DOHH2 (cell line): ENCODE measurements at regions not wholly inside any gene's neighbourhood (a gene's known extent, or its start where the extent isn't known, plus 50 kb on each side); places are given as distances from the start of the nearest gene placed in this dataset.
"Not testable (repeated sequence)": the region's sequence is repeated elsewhere in the genome, so short reads cannot be mapped to it uniquely, and the experiment has no call there.

Source experiments
- H3F3A ChIP-seq: fragments of 200-600 bp; sonication (generic), shearing (Covaris generic); 2 replicates; pipeline ENCODE4 v1.6.0; 2016; ENCODE audit warnings: antibody characterized with exemption, mild to moderate bottlenecking; ENCODE audit not compliant: control insufficient read depth, insufficient read depth
- H3K27ac ChIP-seq: fragments of 200-600 bp; sonication (generic); 2 replicates; pipeline ENCODE4 v1.5.1; 2014; ENCODE audit warnings: low read depth, mild to moderate bottlenecking, low read length, moderate library complexity
- H3K27me3 ChIP-seq: fragments of 200-600 bp; sonication (generic); 2 replicates; pipeline ENCODE4 v1.6.1; 2014; ENCODE audit warnings: mild to moderate bottlenecking, low read length, mixed read lengths; ENCODE audit not compliant: control insufficient read depth
- H3K36me3 ChIP-seq: fragments of 200-600 bp; sonication (generic); 2 replicates; pipeline ENCODE4 v1.6.1; 2014; ENCODE audit warnings: mild to moderate bottlenecking, low read length, moderate library complexity, mixed read lengths; ENCODE audit not compliant: control insufficient read depth
- H3K4me1 ChIP-seq: fragments of 200-600 bp; sonication (generic); 2 replicates; pipeline ENCODE4 v1.6.1; 2014; ENCODE audit warnings: mild to moderate bottlenecking, low read length, mixed read lengths; ENCODE audit not compliant: control insufficient read depth
- H3K4me2 ChIP-seq: fragments of 200-600 bp; sonication (generic); 2 replicates; pipeline ENCODE4 v1.6.0; 2014; ENCODE audit warnings: mild to moderate bottlenecking, low read length, moderate library complexity
- H3K4me3 ChIP-seq: fragments of 200-600 bp; sonication (generic); 2 replicates; pipeline ENCODE4 v1.5.1; 2014; ENCODE audit warnings: mild to moderate bottlenecking, low read length, mixed read lengths
- H3K79me2 ChIP-seq: fragments of 200-600 bp; sonication (generic); 2 replicates; pipeline ENCODE4 v1.6.1; 2014; ENCODE audit warnings: mild to moderate bottlenecking, low read length, mixed read lengths; ENCODE audit not compliant: control insufficient read depth
- H3K9me2 ChIP-seq: fragments of 200-600 bp; sonication (generic); replicated peaks from 2 replicates; pipeline ENCODE4 v1.6.1; 2014; ENCODE audit warnings: mild to moderate bottlenecking, low read length, mixed read lengths; ENCODE audit not compliant: control insufficient read depth
- H3K9me3 ChIP-seq: fragments of 200-600 bp; sonication (generic); 2 replicates; pipeline ENCODE4 v1.6.1; 2014; ENCODE audit warnings: antibody characterized with exemption, low read length, mixed read lengths; ENCODE audit not compliant: control insufficient read depth, insufficient read depth
- H4K20me1 ChIP-seq: fragments of 200-600 bp; sonication (generic); 2 replicates; pipeline ENCODE4 v1.6.0; 2014; ENCODE audit warnings: low read depth, mild to moderate bottlenecking, antibody characterized with exemption, low read length, moderate library complexity; ENCODE audit not compliant: control insufficient read depth, insufficient read depth
- EZH2phosphoT487 ChIP-seq: fragments of 200-600 bp; sonication (generic); IDR thresholded peaks from 2 replicates; pipeline ENCODE4 v1.6.1; 2017; ENCODE audit warnings: borderline replicate concordance, mild to moderate bottlenecking, antibody characterized with exemption, low read length, moderate library complexity, mixed read lengths
- TF ChIP-seq, protein P1 (sequence below): fragments of 200-600 bp; sonication (generic); IDR thresholded peaks from one replicate; pipeline ENCODE4 v1.5.1; 2014; ENCODE audit warnings: antibody characterized with exemption, mild to moderate bottlenecking, low read depth, low read length; ENCODE audit not compliant: poor library complexity, severe bottlenecking

DNA sequence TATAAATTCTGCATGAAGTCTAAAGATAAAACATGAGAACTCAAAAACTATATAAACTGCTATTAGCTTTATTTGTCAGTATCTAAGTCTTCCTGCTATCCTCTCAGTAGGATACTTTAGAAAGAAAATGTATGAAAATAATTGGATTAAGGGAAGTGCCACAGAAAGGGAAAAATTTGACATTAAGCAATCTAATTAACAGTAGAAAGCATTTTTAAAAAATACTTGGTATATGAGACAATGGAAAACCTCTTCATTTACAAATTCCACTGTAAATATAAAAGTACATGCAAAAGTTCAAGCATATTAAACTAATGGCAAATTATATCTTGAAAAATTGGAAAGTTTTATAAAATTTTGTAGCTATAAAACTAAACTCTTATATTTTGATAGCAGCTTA, 518.6 kb upstream of the NUDT12 start:
- no peak for TF ChIP-seq EZH2phosphoT487
- TF ChIP-seq, protein P1, sequence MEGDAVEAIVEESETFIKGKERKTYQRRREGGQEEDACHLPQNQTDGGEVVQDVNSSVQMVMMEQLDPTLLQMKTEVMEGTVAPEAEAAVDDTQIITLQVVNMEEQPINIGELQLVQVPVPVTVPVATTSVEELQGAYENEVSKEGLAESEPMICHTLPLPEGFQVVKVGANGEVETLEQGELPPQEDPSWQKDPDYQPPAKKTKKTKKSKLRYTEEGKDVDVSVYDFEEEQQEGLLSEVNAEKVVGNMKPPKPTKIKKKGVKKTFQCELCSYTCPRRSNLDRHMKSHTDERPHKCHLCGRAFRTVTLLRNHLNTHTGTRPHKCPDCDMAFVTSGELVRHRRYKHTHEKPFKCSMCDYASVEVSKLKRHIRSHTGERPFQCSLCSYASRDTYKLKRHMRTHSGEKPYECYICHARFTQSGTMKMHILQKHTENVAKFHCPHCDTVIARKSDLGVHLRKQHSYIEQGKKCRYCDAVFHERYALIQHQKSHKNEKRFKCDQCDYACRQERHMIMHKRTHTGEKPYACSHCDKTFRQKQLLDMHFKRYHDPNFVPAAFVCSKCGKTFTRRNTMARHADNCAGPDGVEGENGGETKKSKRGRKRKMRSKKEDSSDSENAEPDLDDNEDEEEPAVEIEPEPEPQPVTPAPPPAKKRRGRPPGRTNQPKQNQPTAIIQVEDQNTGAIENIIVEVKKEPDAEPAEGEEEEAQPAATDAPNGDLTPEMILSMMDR, result no peak
- Histone ChIP-seq H3K27ac (no peak overlapping the region), H3K4me2 (no peak overlapping the region), H3K9me3 (no peaks in the 10 kb centered on the region), H3K36me3 (no peaks in the 10 kb centered on the region), H3K27me3 (no peaks in the 10 kb centered on the region), H3F3A (no peaks in the 10 kb centered on the region), H3K4me1 (no peaks in the 10 kb centered on the region), H4K20me1 (no peaks in the 10 kb centered on the region), H3K79me2 (no peaks in the 10 kb centered on the region), H3K9me2 (no peaks in the 10 kb centered on the region), H3K4me3 (no peak overlapping the region)

DNA sequence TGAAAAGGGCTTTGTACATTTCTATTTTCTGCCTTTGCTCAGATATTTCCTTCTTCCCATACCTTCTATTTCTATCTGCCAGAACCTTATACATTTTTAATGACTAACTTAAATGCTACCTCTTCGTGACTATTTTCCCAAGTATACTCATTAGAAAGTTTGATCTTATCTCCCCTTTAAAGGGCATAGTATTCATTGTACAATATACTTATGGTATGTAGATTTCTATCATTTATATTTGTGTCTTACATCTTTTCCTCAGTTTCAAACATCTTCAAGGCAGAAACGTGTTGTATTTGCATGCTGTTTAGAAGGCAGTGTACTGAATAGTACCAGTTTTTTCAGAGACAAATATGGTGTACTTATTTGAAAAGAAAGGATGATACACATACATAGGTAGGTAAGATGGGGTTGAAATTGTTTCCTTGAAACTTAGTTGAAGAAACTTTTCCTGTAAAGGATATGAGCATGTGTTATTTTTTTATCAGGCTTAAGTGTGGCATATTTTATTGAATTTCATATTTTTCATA, 518.1 kb upstream of the NUDT12 start:
- no peaks in the 10 kb centered on the region for H3K9me3 ChIP-seq
- H3K79me2 ChIP-seq, result no peaks in the 10 kb centered on the region

DNA sequence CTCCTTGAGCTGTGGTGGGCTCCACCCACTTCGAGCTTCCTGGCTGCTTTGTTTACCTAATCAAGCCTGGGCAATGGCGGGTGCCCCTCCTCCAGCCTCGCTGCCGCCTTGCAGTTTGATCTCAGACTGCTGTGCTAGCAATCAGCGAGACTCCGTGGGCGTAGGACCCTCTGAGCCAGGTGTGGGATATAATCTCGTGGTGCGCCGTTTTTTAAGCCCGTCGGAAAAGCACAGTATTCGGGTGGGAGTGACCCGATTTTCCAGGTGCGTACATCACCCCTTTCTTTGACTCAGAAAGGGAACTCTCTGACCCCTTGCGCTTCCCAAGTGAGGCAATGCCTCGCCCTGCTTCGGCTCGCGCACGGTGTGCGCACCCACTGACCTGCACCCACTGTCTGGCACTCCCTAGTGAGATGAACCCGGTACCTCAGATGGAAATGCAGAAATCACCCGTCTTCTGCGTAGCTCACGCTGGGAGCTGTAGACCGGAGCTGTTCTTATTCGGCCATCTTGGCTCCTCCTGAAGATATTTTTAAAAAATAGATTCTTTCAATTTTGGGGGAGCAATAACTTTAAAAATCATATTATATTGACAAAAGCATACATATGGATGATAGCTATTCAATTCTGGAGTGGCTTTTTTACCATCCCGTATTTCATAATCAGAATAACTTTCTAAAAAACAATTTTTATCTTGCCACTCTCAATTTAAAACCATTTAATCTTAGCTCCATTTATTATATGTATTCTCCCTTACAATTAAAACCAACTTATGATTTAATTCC, 517.5 kb upstream of the NUDT12 start:
- not testable (repeated sequence) for H3K79me2 ChIP-seq, H3F3A ChIP-seq, H3K27ac ChIP-seq, H3K9me3 ChIP-seq, H3K4me1 ChIP-seq, H3K4me2 ChIP-seq, H3K4me3 ChIP-seq, H3K36me3 ChIP-seq, H3K9me2 ChIP-seq, H3K27me3 ChIP-seq, H4K20me1 ChIP-seq

More for the DNA sequence above, 518.1 kb upstream of the NUDT12 start:
- Histone ChIP-seq H3K27ac (no peak overlapping the region), H3K36me3 (no peaks in the 10 kb centered on the region), H4K20me1 (no peaks in the 10 kb centered on the region), H3K27me3 (no peaks in the 10 kb centered on the region), H3K4me2 (no peak overlapping the region), H3K9me2 (no peaks in the 10 kb centered on the region), H3K4me1 (no peaks in the 10 kb centered on the region), H3K4me3 (no peak overlapping the region), H3F3A (no peaks in the 10 kb centered on the region)
- TF ChIP-seq EZH2phosphoT487, result no peak
- TF ChIP-seq, protein P1, result no peak

DNA sequence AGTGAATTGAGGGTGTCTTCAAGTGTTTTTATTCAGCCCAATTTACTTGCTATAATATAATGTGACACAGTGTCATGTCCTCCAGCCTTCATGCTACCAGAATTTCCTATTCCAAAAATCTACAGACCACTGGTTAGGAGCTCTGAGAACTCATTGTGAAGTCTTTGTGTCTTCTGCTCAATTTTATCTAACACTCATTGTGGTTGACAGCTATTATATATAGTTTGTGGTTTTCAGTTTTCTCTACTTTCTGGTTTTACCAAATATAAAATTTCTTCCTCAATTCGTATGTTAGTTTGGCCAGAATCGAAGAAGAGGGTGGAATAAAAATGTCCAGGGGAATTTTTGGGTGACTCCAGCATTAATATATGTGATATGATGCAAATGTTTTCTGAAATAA, 509.3 kb upstream of the NUDT12 start:
- Histone ChIP-seq H3K9me2 (no peaks in the 10 kb centered on the region), H3K27ac (no peak overlapping the region), H3K79me2 (no peaks in the 10 kb centered on the region), H4K20me1 (no peaks in the 10 kb centered on the region), H3K4me3 (no peak overlapping the region), H3K27me3 (no peaks in the 10 kb centered on the region), H3K4me2 (no peak overlapping the region), H3K4me1 (no peaks in the 10 kb centered on the region), H3K36me3 (no peaks in the 10 kb centered on the region), H3F3A (no peaks in the 10 kb centered on the region), H3K9me3 (no peaks in the 10 kb centered on the region)
- TF ChIP-seq, protein P1, result no peak
- TF ChIP-seq EZH2phosphoT487, result no peak
